ENCODE measurements at regions not wholly inside any gene's neighbourhood (a gene's known extent, or its start where the extent isn't known, plus 50 kb on each side); places are given as distances from the start of the nearest gene placed in this dataset.

DNA sequence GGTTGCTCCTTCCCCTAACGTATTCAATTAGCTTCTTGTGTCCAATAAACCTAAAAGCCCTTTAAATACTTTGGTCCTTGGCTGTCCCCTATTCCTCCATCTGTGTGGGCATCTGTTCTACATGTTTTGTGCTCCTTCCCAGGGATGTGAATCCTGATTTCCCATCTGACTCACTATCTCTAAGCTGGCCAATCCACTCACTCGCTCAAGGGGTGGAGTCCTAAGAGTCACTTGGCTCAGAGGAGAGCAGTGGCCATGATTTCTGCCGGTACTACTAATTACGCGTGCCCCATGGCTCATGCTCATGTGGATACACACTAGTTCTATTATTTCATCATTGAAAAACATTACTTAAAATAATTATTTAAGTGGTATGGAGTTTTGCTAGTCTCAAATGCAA is 89.6 kb downstream of the TAF11L14 start:
- TF ChIP-seq, protein P1, sequence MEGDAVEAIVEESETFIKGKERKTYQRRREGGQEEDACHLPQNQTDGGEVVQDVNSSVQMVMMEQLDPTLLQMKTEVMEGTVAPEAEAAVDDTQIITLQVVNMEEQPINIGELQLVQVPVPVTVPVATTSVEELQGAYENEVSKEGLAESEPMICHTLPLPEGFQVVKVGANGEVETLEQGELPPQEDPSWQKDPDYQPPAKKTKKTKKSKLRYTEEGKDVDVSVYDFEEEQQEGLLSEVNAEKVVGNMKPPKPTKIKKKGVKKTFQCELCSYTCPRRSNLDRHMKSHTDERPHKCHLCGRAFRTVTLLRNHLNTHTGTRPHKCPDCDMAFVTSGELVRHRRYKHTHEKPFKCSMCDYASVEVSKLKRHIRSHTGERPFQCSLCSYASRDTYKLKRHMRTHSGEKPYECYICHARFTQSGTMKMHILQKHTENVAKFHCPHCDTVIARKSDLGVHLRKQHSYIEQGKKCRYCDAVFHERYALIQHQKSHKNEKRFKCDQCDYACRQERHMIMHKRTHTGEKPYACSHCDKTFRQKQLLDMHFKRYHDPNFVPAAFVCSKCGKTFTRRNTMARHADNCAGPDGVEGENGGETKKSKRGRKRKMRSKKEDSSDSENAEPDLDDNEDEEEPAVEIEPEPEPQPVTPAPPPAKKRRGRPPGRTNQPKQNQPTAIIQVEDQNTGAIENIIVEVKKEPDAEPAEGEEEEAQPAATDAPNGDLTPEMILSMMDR (IDR thresholded peaks at IDR 0.05; ENCODE audit: borderline replicate concordance): no peak
- H3K27ac ChIP-seq (replicated peaks): no peak overlapping the region
- DNase-seq: no peak
- H3K4me1 ChIP-seq: no peaks in the 10 kb centered on the region
- H3K27me3 ChIP-seq (ENCODE audit: low read depth): no peaks in the 10 kb centered on the region
- H3K4me3 ChIP-seq: no peak overlapping the region
- intact Hi-C loops (cut with micrococcal nuclease): no loop called here
- H3K9me3 ChIP-seq (replicated peaks): peaks cover 4% of the 10 kb centered on the region
- H3K36me3 ChIP-seq: no peaks in the 10 kb centered on the region

GRCh38 chr5:17727098-17727497 is 92.8 kb downstream of the TAF11L14 start:
- H3K4me1 ChIP-seq: no peaks in the 10 kb centered on the region
- intact Hi-C loops (cut with micrococcal nuclease): no loop called here
- no peak overlapping the region for H3K27ac ChIP-seq (replicated peaks)
- TF ChIP-seq, protein P1 (IDR thresholded peaks at IDR 0.05; ENCODE audit: borderline replicate concordance): no peak
- no peak overlapping the region for H3K4me3 ChIP-seq
- H3K36me3 ChIP-seq: no peaks in the 10 kb centered on the region
- no peaks in the 10 kb centered on the region for H3K27me3 ChIP-seq (ENCODE audit: low read depth)
- H3K9me3 ChIP-seq (replicated peaks): peaks cover 4% of the 10 kb centered on the region
- DNase-seq: no peak

DNA sequence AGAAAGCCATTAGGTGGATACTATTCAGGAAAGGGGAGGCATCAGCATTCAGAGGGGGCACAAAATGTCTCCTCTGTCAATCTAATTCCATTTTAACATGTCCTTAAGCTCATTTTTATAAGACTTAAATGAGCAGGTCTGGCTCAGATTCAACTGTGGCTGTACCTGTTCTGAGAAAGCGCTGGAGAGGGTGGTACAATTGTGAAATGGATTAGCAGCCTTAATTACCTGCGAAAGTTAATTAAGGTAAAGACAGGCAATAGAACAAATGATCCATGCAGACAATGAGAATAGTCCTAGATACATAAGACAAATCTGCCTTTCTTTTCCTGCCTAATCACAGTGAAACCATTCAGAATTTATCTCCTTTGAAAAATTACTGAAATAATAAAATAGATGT is 96.2 kb downstream of the TAF11L14 start:
- H3K4me3 ChIP-seq: no peak overlapping the region
- H3K4me1 ChIP-seq: no peaks in the 10 kb centered on the region
- H3K9me3 ChIP-seq (replicated peaks): no peaks in the 10 kb centered on the region
- DNase-seq: no peak
- TF ChIP-seq, protein P1 (IDR thresholded peaks at IDR 0.05; ENCODE audit: borderline replicate concordance): no peak
- H3K27me3 ChIP-seq (ENCODE audit: low read depth): no peaks in the 10 kb centered on the region
- H3K36me3 ChIP-seq: no peaks in the 10 kb centered on the region
- intact Hi-C loops (cut with micrococcal nuclease): no loop called here
- H3K27ac ChIP-seq (replicated peaks): no peak overlapping the region

GRCh38 chr5:17732351-17732923 is 98.2 kb downstream of the TAF11L14 start:
- TF ChIP-seq, protein P1 (IDR thresholded peaks at IDR 0.05; ENCODE audit: borderline replicate concordance): no peak
- Histone ChIP-seq H3K27ac (replicated peaks) (no peak overlapping the region), H3K9me3 (replicated peaks) (no peaks in the 10 kb centered on the region), H3K4me3 (no peak overlapping the region), H3K27me3 (ENCODE audit: low read depth) (no peaks in the 10 kb centered on the region), H3K4me1 (no peaks in the 10 kb centered on the region), H3K36me3 (no peaks in the 10 kb centered on the region)
- intact Hi-C loops (cut with micrococcal nuclease): no loop called here
- no peak for DNase-seq

DNA sequence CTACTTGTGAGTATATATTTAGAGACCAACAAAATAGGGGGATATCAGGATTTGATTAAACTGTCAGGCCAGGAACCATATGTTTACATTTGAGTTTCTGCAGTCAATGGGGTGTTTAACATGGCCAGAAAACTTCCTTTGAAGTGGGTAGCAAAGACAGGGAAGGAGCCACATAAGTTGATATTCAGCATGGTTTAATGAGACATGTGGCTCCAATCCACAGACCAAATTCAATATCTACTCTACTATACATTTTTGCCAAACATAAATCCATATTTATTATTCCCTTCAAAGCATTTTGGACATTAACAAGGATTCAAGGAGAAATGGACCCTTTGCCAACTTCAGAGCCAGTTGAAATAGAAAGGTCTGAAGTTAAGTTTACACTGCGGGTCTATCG is 99.8 kb downstream of the TAF11L14 start:
- H3K27me3 ChIP-seq (ENCODE audit: low read depth): no peaks in the 10 kb centered on the region
- H3K9me3 ChIP-seq (replicated peaks): no peaks in the 10 kb centered on the region
- H3K4me1 ChIP-seq: no peaks in the 10 kb centered on the region
- TF ChIP-seq, protein P1 (IDR thresholded peaks at IDR 0.05; ENCODE audit: borderline replicate concordance): no peak
- no peak overlapping the region for H3K4me3 ChIP-seq
- H3K36me3 ChIP-seq: no peaks in the 10 kb centered on the region
- intact Hi-C loops (cut with micrococcal nuclease): no loop called here
- no peak for DNase-seq
- H3K27ac ChIP-seq (replicated peaks): no peak overlapping the region

Data from left ventricle myocardium inferior (tissue), 1 donor.